Naive thymus-derived CD4-positive, alpha-beta T cell (primary cell): ENCODE measurements at regions not wholly inside any gene's neighbourhood (a gene's known extent, or its start where the extent isn't known, plus 50 kb on each side); places are given as distances from the start of the nearest gene placed in this dataset.

Experiments
- ATAC-seq: fragments of 150-1000 bp; cut with Tn5 transposase; 2 replicates; pipeline ENCODE4 v1.10.0; 2021; ENCODE audit warnings: mild to moderate bottlenecking, moderate library complexity
- CTCF ChIA-PET: fragments of 350-600 bp; sonication (Branson Sonifier 250); formaldehyde crosslinking; loops from one replicate; lab custom pipeline; 2021; ENCODE audit warnings: antibody characterized with exemption; lab: Charles Lee
- POLR2A ChIA-PET: fragments of 350-600 bp; sonication (Branson Sonifier 250); formaldehyde crosslinking; loops from one replicate; lab custom pipeline; 2021; ENCODE audit warnings: antibody characterized with exemption, inconsistent platforms; lab: Charles Lee
- DNase-seq, 9 donors: peaks; one replicate each; pipeline versions ENCODE4 v3.0.0 to v3.0.0-alpha.2; 2020 to 2022; ENCODE audit warnings: mixed read lengths in 1 of 9
- H3K27ac ChIP-seq: one replicate; pipeline ENCODE4 v1.7.0; 2013; ENCODE audit warnings: mild to moderate bottlenecking, low read depth, low read length, moderate library complexity
- H3K27me3 ChIP-seq, 2 donors: one replicate each; pipeline ENCODE4 v1.7.0; 2013; ENCODE audit warnings: low read length in 2 of 2, mild to moderate bottlenecking in 2 of 2, moderate library complexity in 2 of 2; ENCODE audit not compliant: control insufficient read depth in 2 of 2, insufficient read depth in 2 of 2
- H3K36me3 ChIP-seq, 3 experiments: 1 replicate in 2 of 3; 2 replicates in 1 of 3; pipeline ENCODE4 v1.7.0; 2013; ENCODE audit warnings: low read length in 3 of 3, mild to moderate bottlenecking in 3 of 3, moderate library complexity in 1 of 3; ENCODE audit not compliant: insufficient read depth in 3 of 3, control insufficient read depth in 2 of 3
- H3K4me1 ChIP-seq, 2 donors: one replicate each; pipeline ENCODE4 v1.7.0; 2013; ENCODE audit warnings: low read length in 2 of 2, mild to moderate bottlenecking in 2 of 2, moderate library complexity in 1 of 2; ENCODE audit not compliant: control insufficient read depth in 2 of 2, insufficient read depth in 2 of 2
- H3K4me3 ChIP-seq: 2 replicates; pipeline ENCODE4 v1.7.0; 2013; ENCODE audit warnings: mild to moderate bottlenecking, low read length
- H3K9me3 ChIP-seq, 3 experiments: 1 replicate in 2 of 3; 2 replicates in 1 of 3; pipeline ENCODE4 v1.7.0; 2013; ENCODE audit warnings: low read length in 3 of 3; ENCODE audit not compliant: control insufficient read depth in 2 of 3
- H3K27ac Mint-ChIP-seq, 9 donors: one replicate each; pipeline ENCODE4 v1.8.0; 2020 to 2022; ENCODE audit warnings: mixed read lengths in 9 of 9, mild to moderate bottlenecking in 8 of 9, moderate library complexity in 5 of 9, inconsistent platforms in 2 of 9
- H3K27me3 Mint-ChIP-seq, 5 donors: one replicate each; pipeline ENCODE4 v1.8.0; 2021 to 2022; ENCODE audit warnings: mixed read lengths in 5 of 5, mild to moderate bottlenecking in 1 of 5
- H3K36me3 Mint-ChIP-seq, 5 donors: one replicate each; pipeline ENCODE4 v1.8.0; 2020 to 2022; ENCODE audit warnings: mixed read lengths in 5 of 5, mild to moderate bottlenecking in 3 of 5, inconsistent platforms in 1 of 5
- H3K4me1 Mint-ChIP-seq, 7 donors: one replicate each; pipeline ENCODE4 v1.8.0; 2020 to 2022; ENCODE audit warnings: mixed read lengths in 7 of 7, mild to moderate bottlenecking in 3 of 7, inconsistent platforms in 1 of 7
- H3K4me3 Mint-ChIP-seq, 10 donors: one replicate each; pipeline ENCODE4 v1.8.0; 2020 to 2022; ENCODE audit warnings: mild to moderate bottlenecking in 10 of 10, mixed read lengths in 10 of 10, moderate library complexity in 6 of 10, inconsistent platforms in 2 of 10
- H3K9me3 Mint-ChIP-seq, 11 donors: one replicate each; pipeline ENCODE4 v1.8.0; 2020 to 2022; ENCODE audit warnings: mixed read lengths in 11 of 11, mild to moderate bottlenecking in 4 of 11, inconsistent platforms in 1 of 11, moderate library complexity in 1 of 11
- intact Hi-C, 2 donors: fragments of 100-400 bp; cut with micrococcal nuclease; formaldehyde crosslinking; loops; one replicate each; pipeline ENCODE4 v1.15.1; 2023

GRCh38 chr6:169157197-169158148 is 96.2 kb downstream of the THBS2 start:
- H3K36me3 ChIP-seq = no peaks in the 10 kb centered on the region
- no peak overlapping the region for H3K4me3 ChIP-seq
- H3K4me1 ChIP-seq = no peaks in the 10 kb centered on the region
- no peaks in the 10 kb centered on the region for H3K27me3 ChIP-seq
- CTCF ChIA-PET = no interaction called here
- H3K36me3 Mint-ChIP-seq = peaks cover 0 to 5% (median 0%) of the 10 kb centered on the region in 5 donors
- H3K27ac ChIP-seq = no peak overlapping the region
- intact Hi-C loops = no loop called here
- no peaks in the 10 kb centered on the region for H3K4me1 Mint-ChIP-seq
- no peak overlapping the region for H3K4me3 Mint-ChIP-seq
- DNase-seq = no peak
- H3K27me3 Mint-ChIP-seq = peaks cover 0 to 46% (median 14%) of the 10 kb centered on the region in 5 donors
- ATAC-seq = no peak
- H3K9me3 ChIP-seq = no peaks in the 10 kb centered on the region
- H3K9me3 Mint-ChIP-seq = peaks cover 0 to 6% (median 0%) of the 10 kb centered on the region in 11 donors
- H3K27ac Mint-ChIP-seq = no peak overlapping the region
- POLR2A ChIA-PET = no interaction called here

- intact Hi-C loops = no loop called here
- Mint-ChIP-seq H3K4me3 (no peak overlapping the region), H3K27me3 (peaks cover 0 to 43% (median 14%) of the 10 kb centered on the region in 5 donors), H3K9me3 (peaks cover 0 to 6% (median 0%) of the 10 kb centered on the region in 11 donors), H3K4me1 (no peaks in the 10 kb centered on the region), H3K27ac (no peak overlapping the region), H3K36me3 (peaks cover 0 to 5% (median 0%) of the 10 kb centered on the region in 5 donors)
- Histone ChIP-seq H3K4me3 (no peak overlapping the region), H3K27me3 (no peaks in the 10 kb centered on the region), H3K9me3 (no peaks in the 10 kb centered on the region), H3K27ac (no peak overlapping the region), H3K36me3 (no peaks in the 10 kb centered on the region), H3K4me1 (no peaks in the 10 kb centered on the region)
- CTCF ChIA-PET = no interaction called here
- ATAC-seq (no peak), DNase-seq (no peak)
- POLR2A ChIA-PET = no interaction called here
Observed at GRCh38 chr6:169156793-169157147, 96.9 kb downstream of the THBS2 start.

DNA sequence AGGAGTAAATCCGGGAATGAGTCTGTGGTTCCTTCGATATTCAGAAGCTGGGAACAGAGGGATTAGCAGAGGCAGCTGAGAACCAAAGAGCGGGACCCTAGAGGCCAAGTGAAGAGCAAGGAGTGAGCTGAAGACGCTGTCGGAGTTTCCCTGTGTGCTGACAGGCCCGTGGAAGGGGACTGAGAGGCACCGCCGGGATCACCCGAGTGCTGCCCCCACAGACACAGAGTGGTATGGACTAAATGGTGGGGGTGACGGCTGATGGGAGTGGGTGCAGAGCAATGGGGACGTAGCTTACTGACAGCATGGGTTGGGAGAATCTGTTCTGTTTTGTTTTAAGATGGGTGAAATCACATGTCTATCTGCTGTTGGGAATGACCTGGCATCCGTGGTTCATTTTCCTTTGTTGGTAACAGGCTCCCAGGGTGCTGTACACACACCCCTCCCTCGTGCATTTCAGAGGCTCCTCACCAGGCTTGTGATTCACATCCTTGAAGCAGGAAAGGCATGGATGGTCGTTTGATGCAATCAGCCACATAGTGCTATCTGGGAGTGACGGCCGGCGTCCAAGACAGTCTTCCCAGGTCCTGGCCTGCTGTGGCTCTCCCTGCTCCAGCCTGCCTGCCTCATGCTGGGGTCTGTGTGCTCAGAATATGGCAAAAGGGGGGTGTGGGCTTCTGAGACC is 97.4 kb downstream of the THBS2 start:
- H3K27me3 Mint-ChIP-seq = peaks cover 0 to 43% (median 14%) of the 10 kb centered on the region in 5 donors
- Histone ChIP-seq H3K4me1 (no peaks in the 10 kb centered on the region), H3K27me3 (no peaks in the 10 kb centered on the region), H3K27ac (no peak overlapping the region), H3K9me3 (no peaks in the 10 kb centered on the region), H3K4me3 (no peak overlapping the region), H3K36me3 (no peaks in the 10 kb centered on the region)
- CTCF ChIA-PET = no interaction called here
- DNase-seq = no peak
- intact Hi-C loops = no loop called here
- POLR2A ChIA-PET = no interaction called here
- H3K9me3 Mint-ChIP-seq = peaks cover 0 to 8% (median 0%) of the 10 kb centered on the region in 11 donors
- no peak for ATAC-seq
- H3K4me1 Mint-ChIP-seq = no peaks in the 10 kb centered on the region
- H3K36me3 Mint-ChIP-seq = peaks cover 0 to 5% (median 0%) of the 10 kb centered on the region in 5 donors
- no peak overlapping the region for H3K27ac Mint-ChIP-seq
- H3K4me3 Mint-ChIP-seq = no peak overlapping the region

DNA sequence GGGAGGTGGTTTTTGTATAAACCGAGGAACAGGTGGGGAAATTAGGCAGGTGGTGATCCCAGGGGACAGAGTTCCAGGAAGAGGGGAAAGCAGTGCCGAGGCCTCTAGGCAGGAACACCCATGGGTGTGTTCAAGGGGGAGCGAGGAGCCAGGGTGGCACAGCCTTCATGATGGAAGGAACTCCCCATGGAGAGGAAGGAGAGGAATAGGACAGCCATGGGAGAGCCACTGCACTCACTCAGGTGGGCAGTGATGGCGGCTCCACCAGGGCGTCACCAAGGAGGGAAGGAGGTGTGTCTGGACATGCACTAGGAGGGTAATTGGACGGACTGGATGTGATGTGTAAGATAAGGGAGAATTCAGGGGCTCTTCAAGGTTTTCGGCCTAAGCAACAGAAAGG is 98.2 kb downstream of the THBS2 start:
- Mint-ChIP-seq H3K4me1 (no peaks in the 10 kb centered on the region), H3K27ac (no peak overlapping the region), H3K36me3 (peaks cover 0 to 5% (median 0%) of the 10 kb centered on the region in 5 donors), H3K4me3 (no peak overlapping the region), H3K9me3 (peaks cover 0 to 11% (median 2%) of the 10 kb centered on the region in 11 donors), H3K27me3 (peaks cover 0 to 43% (median 14%) of the 10 kb centered on the region in 5 donors)
- intact Hi-C loops = no loop called here
- no peaks in the 10 kb centered on the region for H3K27me3 ChIP-seq
- ChIA-PET POLR2A (no interaction called here), CTCF (no interaction called here)
- H3K27ac ChIP-seq = no peak overlapping the region
- no peaks in the 10 kb centered on the region for H3K36me3 ChIP-seq
- no peak overlapping the region for H3K4me3 ChIP-seq
- no peaks in the 10 kb centered on the region for H3K9me3 ChIP-seq
- DNase-seq = no peak
- ATAC-seq = no peak
- no peaks in the 10 kb centered on the region for H3K4me1 ChIP-seq

DNA sequence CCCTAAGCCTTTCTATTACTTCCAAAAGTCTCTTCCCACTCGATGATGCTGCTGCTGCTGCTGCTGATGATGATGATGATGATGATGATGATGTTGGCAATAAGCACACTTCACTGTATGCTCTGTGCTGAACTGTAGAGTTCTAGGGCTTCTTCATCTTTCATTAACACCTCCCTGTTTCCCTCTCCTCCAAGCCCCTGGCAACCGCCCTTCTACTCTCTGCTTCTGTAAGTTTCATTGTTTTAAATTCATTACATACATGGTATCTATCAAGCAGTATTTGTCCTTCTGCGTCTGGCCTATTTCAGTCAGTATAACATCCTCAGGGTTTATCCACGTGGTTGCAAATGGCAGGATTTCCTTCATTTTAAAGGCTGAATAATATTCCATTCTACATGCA is 100.2 kb downstream of the THBS2 start:
- no peak overlapping the region for H3K4me3 Mint-ChIP-seq
- no peaks in the 10 kb centered on the region for H3K4me1 Mint-ChIP-seq
- no peak overlapping the region for H3K27ac ChIP-seq
- peaks cover 0 to 5% (median 0%) of the 10 kb centered on the region in 5 donors for H3K36me3 Mint-ChIP-seq
- H3K9me3 Mint-ChIP-seq = peaks cover 0 to 31% (median 9%) of the 10 kb centered on the region in 11 donors
- H3K27me3 ChIP-seq = no peaks in the 10 kb centered on the region
- DNase-seq (no peak), ATAC-seq (no peak)
- no peaks in the 10 kb centered on the region for H3K36me3 ChIP-seq
- no peaks in the 10 kb centered on the region for H3K4me1 ChIP-seq
- H3K9me3 ChIP-seq = no peaks in the 10 kb centered on the region
- H3K27ac Mint-ChIP-seq = no peak overlapping the region
- H3K4me3 ChIP-seq = no peak overlapping the region
- intact Hi-C loops = no loop called here
- POLR2A ChIA-PET = no interaction called here
- H3K27me3 Mint-ChIP-seq = peaks cover 0 to 38% (median 14%) of the 10 kb centered on the region in 5 donors
- CTCF ChIA-PET = interaction anchor here (0.6 kb wide), 1 partner anchor 266 kb away, joined by 4 read pairs; no protein-coding TSS in a partner anchor

DNA sequence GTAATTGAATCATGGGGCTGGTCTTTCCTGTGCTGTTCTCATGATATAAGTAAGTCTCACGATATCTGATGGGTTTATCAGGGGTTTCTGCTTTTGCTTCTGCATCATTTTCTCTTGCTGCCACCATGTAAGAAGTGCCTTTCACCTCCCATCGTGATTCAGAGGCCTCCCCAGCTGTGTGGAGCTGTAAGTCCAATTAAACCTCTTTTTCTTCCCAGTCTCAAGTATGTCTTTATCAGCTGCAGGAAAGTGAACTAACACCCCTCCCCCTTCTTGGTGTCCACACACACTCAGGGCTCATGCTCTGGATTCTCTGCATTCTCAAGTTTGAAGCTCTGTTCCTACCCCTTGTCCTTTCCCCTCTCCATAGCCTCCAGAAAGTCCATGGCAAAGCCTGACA is 107.1 kb downstream of the THBS2 start:
- Histone ChIP-seq H3K4me3 (no peak overlapping the region), H3K9me3 (no peaks in the 10 kb centered on the region), H3K4me1 (no peaks in the 10 kb centered on the region), H3K36me3 (no peaks in the 10 kb centered on the region), H3K27me3 (no peaks in the 10 kb centered on the region), H3K27ac (no peak overlapping the region)
- Mint-ChIP-seq H3K36me3 (no peaks in the 10 kb centered on the region), H3K27me3 (peaks cover 0 to 23% (median 6%) of the 10 kb centered on the region in 5 donors), H3K27ac (no peak overlapping the region), H3K4me1 (no peaks in the 10 kb centered on the region), H3K4me3 (no peak overlapping the region), H3K9me3 (peaks cover 0 to 31% (median 9%) of the 10 kb centered on the region in 11 donors)
- intact Hi-C loops = no loop called here
- no peak for DNase-seq
- CTCF ChIA-PET = no interaction called here
- ATAC-seq = no peak
- POLR2A ChIA-PET = no interaction called here
